NCI-H187 treated with DMSO at 0.1 percent for 48 hours (cell line): ENCODE measurements at regions not wholly inside any gene's neighbourhood (a gene's known extent, or its start where the extent isn't known, plus 50 kb on each side); places are given as distances from the start of the nearest gene placed in this dataset.
"Not testable (repeated sequence)": the region's sequence is repeated elsewhere in the genome, so short reads cannot be mapped to it uniquely, and the experiment has no call there.

ENCODE experiments used
- DNase-seq: peaks from one replicate; lab custom pipeline; 2025; lab: John Stamatoyannopoulos, UW

DNA sequence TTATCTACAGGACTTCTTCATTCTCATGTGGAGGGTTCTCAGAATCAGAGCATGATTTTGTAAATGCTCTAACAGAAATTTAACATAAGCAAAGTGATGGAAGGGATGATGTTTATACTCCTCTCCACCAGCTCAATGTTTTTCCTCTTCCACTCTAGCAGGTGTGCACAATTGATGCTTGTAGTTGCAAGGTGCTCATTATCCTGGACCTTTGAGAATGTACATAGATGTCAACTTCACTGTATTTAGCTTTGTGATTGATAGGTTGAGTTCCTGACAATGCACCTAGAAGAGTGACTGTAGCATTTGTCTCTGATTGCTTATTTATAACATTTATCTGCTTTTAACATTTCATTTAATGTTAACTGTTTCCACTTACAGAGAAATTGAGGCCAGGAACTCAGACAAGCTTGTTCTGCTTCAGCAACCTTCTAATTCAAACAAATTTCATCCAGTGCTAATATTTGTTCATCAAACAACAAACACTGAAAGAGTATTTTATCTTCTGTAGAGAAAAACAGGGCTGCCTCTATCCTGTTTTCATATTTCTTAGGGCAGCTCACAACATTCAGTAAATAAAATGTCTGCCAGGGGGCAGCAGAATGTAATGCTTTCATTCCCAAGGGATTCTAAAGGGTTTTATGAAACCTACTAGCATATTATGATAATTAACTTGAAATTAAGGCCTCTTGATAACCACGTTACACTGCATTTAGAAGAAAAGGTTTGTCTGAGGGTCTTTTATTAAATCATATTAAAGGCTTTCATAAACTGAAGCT lies 127.9 kb upstream of the NOL4 start:
- no peak for DNase-seq

DNA sequence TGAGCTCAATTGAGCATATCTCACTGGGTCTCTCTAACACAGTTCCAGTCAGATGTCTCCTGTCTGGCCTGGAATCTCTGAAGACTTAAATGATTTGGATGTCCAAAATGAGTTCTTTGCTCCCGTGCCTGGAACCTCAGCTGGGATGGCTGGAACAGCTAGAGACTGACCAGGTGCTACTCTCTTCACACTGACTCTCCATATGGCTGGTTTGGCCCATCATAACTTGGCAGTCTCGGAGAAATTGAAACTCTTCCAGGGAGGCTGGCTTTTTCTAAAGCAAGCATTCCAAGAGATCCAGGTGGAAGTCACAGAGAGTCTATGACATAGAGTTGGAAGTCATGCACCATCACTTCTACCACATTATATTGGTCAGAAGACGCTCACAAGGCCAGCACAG lies 129.6 kb upstream of the NOL4 start:
- no peak for DNase-seq

DNA sequence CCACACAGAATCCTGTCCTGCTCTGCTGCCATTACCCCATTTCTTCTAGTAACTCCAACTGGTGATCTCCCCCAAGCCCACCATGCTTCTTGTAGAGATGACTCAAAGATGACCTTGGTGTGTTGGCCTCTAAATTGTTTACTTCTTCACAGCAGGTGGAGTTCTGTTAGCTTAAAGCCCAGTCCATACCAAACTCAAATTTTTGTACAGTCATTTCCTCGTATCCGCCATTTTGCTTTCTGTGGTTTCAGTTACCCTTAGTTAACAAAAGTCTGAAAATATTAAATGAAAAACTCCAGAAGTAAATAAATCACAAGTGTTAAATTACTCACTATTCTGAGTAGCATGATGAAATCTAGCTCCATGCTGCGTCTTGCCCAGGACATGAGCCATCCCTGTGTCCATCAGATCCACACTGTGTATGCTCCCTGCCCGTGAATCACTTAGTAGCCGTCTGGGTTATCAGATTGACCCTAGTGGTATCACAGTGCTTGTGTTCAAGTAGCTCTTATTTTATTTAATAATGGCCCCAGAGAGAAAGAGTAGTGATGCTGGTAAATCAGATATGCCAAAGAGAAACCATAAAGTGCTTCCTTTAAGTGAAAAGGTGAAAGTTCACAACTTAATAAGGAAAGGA lies 133.3 kb upstream of the NOL4 start:
- no peak for DNase-seq

DNA sequence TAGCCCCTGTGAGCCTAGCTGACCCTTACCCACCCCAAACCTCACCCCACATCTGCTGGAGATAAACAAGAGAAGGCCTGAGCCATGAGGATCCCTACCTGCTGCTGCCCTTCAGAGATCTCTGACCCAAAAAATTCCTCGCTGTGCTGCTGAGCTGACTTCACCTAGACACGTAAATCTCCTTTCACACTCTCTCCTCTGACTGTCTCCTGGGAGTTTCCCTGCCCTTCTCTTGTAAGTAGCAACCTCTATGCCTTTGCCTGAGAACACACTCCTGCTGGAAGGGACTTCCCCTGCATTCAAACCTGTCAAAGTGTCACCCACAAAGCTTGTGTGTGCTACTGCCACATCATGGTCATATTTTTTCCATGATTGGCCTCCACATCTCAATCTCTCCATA lies 134.2 kb upstream of the NOL4 start:
- DNase-seq: no peak

DNA sequence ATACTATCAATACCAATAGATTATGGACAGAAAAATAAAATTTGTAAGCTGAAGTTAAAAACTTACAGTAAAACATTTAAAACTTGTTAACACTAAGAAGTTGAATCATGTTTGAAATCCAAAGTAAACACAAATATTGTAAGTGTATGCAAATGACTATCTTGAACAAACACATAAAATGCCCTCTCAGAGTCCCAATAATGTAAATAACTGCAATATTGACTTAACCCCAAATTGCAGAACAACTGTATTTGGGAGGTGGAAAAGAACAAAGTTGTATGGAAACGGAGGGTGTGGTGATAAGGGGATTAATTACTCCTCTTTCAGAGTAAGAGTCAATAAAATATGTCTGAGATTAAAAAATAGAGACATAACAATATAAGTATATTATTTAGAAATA lies 140.0 kb upstream of the NOL4 start:
- no peak for DNase-seq

DNA sequence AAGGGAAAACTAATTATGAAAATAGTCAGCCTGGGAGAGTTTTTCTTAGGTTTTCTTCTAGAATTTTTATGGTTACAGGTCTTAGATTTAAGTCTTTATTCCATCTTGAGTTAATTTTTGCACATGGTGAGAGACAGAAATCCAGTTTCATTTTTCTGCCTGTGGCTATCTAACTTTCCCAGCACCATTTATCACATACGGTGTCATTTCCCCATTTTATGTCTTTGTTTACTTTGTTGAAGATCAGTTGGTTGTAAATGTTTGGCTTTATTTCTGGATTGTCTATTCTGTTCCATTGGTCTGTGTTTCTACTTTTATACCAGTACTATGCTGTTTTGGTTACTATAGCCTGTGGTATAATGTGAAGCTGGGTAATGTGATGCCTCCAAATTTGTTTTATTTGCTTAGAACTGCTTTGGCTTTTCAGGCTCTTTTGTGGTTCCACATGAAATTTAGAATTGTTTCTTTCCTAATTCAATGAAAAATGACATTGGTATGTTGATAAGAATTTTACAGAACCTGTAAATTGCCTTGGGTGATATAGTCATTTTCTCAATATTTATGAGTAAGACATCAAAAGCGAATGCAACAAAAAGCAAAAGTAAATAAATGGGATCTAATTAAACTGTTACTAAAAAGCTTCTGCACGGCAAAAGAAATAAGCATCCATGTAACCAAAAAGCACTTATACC lies 146.1 kb upstream of the NOL4 start:
- DNase-seq: no peak

DNA sequence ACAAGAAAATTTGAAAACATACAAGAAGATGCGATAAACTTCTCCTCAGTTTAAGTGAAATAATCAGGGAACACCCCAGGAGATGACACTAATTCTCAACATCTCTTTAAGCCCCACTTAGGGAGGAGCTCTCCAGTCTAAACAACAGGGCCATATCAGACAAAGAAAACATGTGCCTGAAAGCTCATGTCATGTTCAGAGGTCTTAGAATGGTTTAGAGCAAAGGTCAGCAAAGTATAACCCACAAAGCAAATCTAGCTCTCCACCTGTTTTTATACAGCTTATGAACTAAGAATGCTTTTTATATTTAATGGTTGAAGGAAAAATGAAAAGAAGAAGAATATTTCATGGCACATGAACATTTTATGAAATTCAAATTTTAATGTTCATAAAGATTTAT lies 155.6 kb upstream of the NOL4 start:
- no peak for DNase-seq

DNA sequence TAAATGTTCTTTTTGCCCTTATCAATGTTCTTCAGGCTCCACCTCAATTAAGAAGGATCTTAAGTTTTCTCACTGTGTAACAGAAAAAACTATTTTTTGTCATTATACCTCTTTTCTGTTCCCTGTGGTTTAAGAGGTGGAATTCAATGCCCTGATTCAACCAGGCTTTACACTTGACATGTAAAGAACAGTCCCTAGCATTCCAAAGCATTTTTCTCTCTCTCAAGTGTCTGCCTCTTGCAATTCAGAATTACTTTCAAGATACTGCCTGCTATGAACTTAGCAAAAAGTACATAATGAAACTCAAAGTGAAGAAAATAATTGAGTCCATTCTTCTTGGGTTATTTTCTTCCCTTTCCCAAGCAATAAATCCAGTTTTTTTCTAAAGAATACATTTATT lies 160.6 kb upstream of the NOL4 start:
- DNase-seq: no peak

DNA sequence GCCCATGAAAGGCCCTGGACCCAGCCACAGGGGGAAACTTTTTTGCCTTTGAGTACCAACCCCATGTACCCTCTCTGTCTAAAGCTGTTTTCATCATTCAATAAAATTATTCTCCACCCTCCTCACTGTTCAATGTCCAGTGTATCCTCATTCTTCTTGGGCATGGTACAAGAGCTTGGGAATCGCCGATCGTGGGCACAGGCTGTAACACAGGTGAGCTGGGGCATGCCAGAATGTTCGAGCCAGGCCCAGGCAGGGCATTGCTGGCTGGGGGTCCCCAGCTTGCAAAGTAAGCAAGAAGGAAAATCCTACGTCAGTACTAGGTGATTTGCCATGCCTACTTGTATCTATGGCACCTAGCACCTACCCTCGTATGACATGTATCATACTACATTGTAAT lies 162.1 kb upstream of the NOL4 start:
- no peak for DNase-seq

DNA sequence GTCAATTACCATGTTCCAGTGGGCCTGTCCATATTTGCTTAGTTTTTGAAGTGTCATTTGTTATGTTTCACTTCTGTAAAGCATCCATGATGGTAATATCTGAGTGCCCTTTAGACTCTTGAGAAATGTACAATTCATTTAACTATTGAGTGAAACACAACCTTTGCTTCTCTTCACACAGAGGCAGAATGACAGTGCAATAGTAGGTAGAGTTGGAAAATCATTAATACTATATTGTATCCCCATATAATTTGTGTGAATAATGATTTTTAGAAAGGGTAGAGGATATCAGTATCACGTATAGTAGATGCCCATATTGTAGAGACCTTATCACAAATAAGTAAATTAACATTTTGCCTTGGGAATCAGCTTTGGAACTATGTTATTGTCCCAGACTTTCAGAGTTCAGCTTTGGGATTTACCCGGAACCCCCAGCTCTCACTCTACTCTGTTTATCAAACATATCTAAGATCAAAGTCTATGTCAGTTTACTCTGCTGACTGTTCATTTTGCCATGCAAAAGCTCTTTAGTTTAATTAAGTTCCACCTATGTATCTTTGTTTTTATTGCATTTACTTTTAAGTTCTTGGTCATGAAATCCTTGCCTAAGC lies 172.7 kb upstream of the NOL4 start:
- DNase-seq: peak; percentile 51

DNA sequence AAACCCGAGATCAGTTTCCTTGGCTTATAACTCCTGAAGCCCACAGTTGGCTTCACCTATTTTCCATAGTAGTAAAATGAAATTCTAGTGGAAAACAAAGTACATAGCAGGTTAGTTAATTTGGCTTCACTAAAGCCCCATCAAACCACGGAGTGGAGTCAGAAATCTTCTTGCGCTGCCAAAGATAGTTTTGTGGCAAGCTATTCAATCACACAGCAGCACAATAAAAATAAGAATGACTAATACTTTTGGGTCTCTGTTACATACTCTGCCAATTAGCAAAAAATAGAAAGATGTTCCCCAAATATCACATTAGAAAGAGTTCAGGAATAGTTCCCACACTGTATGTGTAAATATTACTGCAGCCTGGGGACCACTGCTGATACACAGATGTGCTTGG lies 175.2 kb upstream of the NOL4 start:
- no peak for DNase-seq

DNA sequence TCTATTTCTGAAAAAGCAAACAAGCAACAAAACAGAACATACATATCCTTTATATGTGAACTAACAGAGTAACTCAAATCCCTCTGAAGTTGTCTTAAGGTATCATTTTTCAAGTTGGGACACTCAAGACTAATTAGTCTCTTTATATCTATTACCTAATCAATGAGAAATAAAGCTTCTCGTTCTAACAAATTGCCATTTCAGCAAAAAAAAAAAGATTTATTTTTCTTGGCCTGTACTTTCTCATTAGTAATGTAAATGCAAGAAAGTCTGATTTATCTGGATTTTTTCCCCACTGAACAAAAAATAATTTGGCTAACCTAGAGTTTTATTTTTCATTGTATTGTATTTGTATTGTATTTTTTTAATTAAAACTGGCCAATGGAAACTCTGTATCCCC lies 176.1 kb upstream of the NOL4 start:
- no peak for DNase-seq

DNA sequence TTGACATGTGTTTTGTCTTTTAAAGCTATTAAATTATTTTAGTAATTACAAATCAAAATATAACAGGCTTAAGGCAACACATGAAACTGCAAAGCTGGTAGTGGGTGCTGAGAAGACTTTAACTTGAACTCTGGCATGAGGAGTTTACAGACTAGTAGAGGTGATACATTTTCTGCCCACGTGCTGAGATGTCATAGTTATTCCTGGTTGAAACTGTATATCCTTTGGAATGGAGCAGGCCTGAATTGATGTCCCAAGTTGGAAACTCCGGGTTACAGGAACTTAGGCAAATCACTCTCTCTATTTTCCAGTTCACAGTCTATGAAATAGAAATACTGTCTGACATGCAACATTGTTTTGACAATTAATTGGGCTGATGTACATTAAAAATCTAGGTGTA lies 177.1 kb upstream of the NOL4 start:
- DNase-seq: no peak

DNA sequence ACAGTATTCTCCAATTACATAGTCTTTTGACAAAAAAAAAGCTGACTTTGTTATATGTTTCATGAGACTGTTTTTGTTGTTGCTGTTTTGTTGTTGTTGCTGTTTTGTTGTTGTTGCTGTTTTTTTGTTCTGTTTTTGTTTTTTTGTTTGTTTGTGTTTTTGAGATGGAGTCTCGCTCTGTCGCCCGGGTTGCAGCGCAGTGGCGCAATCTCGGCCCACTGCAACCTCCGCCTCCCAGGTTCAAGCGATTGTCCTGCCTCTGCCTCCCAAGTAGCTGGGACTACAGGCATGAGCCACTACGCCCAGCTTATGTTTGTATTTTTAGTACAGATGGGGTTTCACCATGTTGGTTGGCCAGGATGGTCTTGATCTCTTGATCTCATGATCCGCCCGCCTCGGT lies 182.8 kb upstream of the NOL4 start:
- DNase-seq: not testable (repeated sequence)

DNA sequence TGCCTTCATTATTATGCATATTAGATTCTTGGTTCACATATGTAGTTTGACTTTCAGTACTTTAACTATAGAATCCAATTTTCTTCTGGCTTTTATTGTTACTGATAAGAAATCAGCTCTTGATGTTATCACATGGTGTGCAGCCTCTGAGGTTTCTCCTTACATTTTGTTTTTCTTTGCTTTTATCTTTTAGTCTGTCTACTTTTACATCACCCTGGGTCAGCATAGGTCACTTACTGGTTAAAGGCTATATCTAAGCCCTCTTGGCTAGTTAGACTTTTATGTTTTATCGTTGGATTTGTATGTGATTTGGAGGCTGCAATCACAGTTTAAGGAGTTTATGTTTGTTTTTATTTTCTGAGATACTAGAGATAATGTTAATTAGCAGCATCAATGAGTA lies 187.2 kb upstream of the NOL4 start:
- DNase-seq: no peak

DNA sequence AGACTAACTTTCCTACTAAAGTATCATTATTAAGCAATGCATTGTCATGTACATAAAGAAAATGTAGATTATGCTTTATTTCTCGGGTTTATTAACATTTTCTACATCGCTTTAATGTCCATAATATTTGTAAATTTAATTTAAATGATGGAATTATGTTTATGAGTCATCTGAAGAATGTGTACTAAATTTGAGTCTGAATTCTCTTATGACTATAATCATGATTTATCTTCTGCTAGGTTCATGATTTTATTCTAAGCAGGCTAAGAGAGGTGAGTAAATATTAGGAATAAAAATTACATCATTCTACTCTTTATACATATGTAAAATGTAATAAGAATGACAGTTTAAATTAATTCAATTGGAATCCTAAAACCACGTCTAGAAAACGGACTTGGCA lies 206.3 kb upstream of the NOL4 start:
- no peak for DNase-seq

DNA sequence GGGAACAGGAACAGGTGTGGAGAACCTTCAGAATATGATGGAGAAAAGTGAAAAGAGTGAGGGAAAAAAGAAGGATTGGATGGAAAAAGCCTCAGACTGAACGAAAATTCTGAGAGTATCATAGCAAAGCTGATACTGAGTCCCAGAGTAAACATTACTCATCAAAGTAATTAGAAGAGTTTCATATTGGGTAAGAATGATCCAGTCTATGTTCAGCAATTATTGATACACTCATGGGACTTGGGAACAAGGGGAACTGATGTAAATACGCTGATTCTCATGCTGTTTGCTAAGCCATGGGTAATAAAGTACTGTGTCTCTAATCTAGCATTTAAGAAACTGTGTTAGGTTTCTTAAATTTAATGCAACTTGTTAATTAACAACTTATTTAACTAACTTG lies 219.9 kb upstream of the NOL4 start:
- DNase-seq: no peak

DNA sequence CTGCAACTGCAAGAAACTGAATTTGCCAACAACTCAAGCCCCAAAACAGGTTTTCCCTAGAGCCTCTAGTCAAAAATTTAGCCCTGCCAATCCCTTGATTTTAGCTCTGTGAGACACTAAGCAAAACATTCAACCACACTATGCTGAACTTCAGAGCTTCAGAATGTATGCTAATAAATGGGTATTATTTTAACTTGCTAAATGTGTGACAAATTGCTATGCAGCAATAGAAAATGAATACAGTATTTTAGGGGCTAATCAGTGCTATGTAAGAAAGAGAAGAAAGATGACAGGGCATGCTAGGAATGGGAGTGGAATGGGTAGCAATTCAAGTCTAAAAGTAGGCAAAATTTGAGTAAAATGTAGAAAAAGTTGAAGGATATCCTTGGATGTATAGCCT lies 223.9 kb upstream of the NOL4 start:
- DNase-seq: no peak

DNA sequence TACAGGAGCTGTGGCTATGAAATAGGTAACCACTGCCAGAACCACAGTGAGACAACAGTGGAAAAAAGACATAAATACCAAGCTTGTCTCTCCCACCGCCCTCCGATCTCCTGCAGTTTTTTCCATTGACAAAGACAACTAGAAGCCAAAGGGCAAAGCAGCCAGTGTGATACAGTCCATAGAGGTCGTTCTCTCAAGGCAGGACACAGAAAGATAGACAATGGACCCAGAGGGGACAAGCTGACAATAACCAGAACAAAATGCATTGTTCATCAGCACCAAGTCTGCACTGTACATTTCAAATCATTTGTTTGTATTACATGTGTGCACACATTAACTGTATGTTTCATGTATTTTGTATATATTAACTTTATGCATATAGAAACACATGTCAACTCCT lies 233.0 kb upstream of the NOL4 start:
- DNase-seq: no peak

DNA sequence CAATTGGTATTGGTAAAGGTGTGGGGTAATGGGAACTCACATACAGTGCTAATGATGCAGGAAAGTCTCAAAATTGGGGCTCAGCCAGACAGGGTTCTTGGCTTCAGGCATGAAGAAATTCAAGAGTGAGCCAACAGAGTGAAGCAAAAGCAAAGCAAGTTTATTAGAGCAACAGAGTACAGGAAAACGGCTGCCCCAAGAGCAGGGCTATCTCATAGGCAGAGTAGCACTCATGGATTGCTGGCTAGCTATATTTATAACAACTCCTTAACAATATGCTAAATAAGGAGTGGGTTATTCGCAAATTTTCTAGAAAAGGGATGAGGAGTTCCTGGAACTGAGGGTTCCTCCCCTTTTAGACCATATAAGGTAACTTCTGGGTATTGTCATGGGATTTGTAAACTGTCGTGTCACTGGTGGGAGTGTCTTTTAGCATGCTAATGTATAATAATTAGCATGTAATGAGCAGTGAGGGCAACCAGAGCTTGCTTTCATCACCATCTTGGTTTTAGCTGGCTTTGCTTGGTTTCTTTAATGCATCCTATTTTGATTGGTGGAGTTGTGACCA lies 233.8 kb upstream of the NOL4 start:
- no peak for DNase-seq

DNA sequence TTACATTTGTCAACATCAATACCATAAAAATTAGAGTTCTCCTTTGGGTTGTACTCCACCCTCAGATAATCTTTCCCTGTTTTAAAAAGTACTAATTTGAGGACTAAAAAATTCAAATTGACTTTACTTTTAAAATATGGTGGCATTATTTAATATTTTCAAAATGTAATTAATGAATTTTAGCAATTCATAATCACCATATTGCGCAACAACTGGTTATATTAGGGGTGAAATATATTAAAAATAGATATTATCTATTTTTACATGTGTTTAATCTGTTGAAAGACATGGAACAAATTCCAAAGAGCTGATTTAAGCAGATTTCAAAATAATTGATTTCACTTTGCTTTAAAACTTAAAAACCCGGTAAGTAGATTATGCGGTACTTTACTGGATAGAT lies 236.6 kb upstream of the NOL4 start:
- DNase-seq: no peak

DNA sequence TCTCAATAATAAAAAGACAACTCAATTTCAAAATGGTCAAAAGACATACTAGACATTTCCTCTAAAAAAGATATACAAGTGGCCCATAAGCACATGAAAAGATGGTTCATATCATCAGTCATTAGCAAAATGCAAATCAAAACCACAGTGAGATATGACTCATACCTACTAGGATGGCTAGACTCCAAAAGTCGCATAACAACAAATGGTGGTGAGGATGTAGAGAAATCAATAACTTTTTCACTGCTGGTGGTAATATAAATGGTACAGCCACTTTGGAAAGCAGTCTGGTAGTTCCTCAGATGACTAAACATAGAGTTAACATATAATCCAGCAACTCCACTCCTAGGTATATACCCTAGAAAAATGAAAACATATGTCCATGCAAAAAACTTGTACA lies 242.3 kb upstream of the NOL4 start:
- no peak for DNase-seq
